HepG2 (cell line): ENCODE measurements at regions not wholly inside any gene's neighbourhood (a gene's known extent, or its start where the extent isn't known, plus 50 kb on each side); places are given as distances from the start of the nearest gene placed in this dataset.

Source experiments
- EZH2 ChIP-seq: conservative IDR thresholded peaks from 2 replicates; pipeline ENCODE4 v1.6.1; 2012; ENCODE audit warnings: mild to moderate bottlenecking, low read depth, low read length, moderate library complexity
- POLR2A ChIP-seq, 2 experiments: IDR thresholded peaks; 2 replicates each; pipeline ENCODE4 v1.6.1; 2011; ENCODE audit warnings: low read depth in 2 of 2, low read length in 2 of 2, mild to moderate bottlenecking in 1 of 2, moderate library complexity in 1 of 2; ENCODE audit not compliant: insufficient read depth in 1 of 2
- ZNF34 ChIP-seq: sonication (generic); formaldehyde crosslinking; IDR thresholded peaks from 2 replicates; pipeline ENCODE4 v1.4.0; 2020; ENCODE audit warnings: mild to moderate bottlenecking, missing genetic modification reagents, borderline replicate concordance
- ZNF558 ChIP-seq: sonication (generic); formaldehyde crosslinking; IDR thresholded peaks from 2 replicates; pipeline ENCODE4 v1.9.0; 2022; ENCODE audit warnings: mild to moderate bottlenecking, missing genetic modification reagents, borderline replicate concordance
- TF ChIP-seq, protein P1 (sequence below): sonication (generic); formaldehyde crosslinking; IDR thresholded peaks from 2 replicates; pipeline ENCODE4 v1.5.0; 2020; ENCODE audit warnings: mild to moderate bottlenecking, missing genetic modification reagents, moderate library complexity
- TF ChIP-seq, protein P2 (sequence below): sonication (generic); formaldehyde crosslinking; IDR thresholded peaks from 2 replicates; pipeline ENCODE4 v1.8.1; 2023; ENCODE audit warnings: mild to moderate bottlenecking, missing genetic modification reagents
- TF ChIP-seq, protein P3 (sequence below): sonication (generic); formaldehyde crosslinking; IDR thresholded peaks from 2 replicates; pipeline ENCODE4 v1.4.0; 2020; ENCODE audit warnings: missing genetic modification reagents, borderline replicate concordance

DNA sequence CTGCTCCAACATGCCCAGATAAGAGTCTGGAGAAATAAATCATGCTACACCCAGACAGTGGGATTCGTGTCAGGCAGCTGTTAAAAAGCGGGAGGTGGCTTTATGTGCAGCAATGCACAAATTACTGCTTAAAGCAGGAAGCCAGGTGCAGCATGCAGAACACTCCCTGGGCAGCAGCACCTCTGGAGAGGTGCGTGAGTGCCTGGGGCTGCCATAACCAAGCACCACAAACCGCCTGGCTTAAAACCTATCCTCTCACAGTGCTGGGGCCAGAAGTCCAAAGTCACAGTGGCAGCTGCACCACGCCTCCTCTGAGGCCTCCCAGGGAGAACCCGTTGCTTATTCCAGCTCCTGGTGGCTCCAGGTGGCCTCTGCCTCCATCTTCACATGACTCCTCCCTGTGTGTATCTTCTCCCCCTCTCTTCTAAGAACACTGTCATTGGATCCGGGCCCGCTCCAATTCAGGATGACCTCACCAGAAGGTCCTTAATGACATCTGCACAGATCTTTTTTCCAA, 115.6 kb downstream of the SIK1 start:
- TF ChIP-seq EZH2 (no peak), ZNF34 (CRISPR knock-in tag) (no peak), ZNF558 (CRISPR knock-in tag) (no peak), POLR2A (IDR thresholded peaks at IDR 0.05; ENCODE audit: insufficient read depth in 1 of 2, low read depth in 2 of 2, low read length in 2 of 2) (no peak)
- TF ChIP-seq, protein P1, sequence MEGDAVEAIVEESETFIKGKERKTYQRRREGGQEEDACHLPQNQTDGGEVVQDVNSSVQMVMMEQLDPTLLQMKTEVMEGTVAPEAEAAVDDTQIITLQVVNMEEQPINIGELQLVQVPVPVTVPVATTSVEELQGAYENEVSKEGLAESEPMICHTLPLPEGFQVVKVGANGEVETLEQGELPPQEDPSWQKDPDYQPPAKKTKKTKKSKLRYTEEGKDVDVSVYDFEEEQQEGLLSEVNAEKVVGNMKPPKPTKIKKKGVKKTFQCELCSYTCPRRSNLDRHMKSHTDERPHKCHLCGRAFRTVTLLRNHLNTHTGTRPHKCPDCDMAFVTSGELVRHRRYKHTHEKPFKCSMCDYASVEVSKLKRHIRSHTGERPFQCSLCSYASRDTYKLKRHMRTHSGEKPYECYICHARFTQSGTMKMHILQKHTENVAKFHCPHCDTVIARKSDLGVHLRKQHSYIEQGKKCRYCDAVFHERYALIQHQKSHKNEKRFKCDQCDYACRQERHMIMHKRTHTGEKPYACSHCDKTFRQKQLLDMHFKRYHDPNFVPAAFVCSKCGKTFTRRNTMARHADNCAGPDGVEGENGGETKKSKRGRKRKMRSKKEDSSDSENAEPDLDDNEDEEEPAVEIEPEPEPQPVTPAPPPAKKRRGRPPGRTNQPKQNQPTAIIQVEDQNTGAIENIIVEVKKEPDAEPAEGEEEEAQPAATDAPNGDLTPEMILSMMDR: 0 out of 2 replicates have a peak, but pooled peaks have one; percentile 15
- TF ChIP-seq, protein P2, sequence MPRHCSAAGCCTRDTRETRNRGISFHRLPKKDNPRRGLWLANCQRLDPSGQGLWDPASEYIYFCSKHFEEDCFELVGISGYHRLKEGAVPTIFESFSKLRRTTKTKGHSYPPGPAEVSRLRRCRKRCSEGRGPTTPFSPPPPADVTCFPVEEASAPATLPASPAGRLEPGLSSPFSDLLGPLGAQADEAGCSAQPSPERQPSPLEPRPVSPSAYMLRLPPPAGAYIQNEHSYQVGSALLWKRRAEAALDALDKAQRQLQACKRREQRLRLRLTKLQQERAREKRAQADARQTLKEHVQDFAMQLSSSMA (CRISPR knock-in tag): no peak
- TF ChIP-seq, protein P3, sequence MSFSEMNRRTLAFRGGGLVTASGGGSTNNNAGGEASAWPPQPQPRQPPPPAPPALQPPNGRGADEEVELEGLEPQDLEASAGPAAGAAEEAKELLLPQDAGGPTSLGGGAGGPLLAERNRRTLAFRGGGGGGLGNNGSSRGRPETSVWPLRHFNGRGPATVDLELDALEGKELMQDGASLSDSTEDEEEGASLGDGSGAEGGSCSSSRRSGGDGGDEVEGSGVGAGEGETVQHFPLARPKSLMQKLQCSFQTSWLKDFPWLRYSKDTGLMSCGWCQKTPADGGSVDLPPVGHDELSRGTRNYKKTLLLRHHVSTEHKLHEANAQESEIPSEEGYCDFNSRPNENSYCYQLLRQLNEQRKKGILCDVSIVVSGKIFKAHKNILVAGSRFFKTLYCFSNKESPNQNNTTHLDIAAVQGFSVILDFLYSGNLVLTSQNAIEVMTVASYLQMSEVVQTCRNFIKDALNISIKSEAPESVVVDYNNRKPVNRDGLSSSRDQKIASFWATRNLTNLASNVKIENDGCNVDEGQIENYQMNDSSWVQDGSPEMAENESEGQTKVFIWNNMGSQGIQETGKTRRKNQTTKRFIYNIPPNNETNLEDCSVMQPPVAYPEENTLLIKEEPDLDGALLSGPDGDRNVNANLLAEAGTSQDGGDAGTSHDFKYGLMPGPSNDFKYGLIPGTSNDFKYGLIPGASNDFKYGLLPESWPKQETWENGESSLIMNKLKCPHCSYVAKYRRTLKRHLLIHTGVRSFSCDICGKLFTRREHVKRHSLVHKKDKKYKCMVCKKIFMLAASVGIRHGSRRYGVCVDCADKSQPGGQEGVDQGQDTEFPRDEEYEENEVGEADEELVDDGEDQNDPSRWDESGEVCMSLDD: no peak
